H1 (cell line): ENCODE measurements at regions not wholly inside any gene's neighbourhood (a gene's known extent, or its start where the extent isn't known, plus 50 kb on each side); places are given as distances from the start of the nearest gene placed in this dataset.

Source experiments
- RAD21 ChIP-seq, 2 experiments: IDR thresholded peaks in 1 of 2; conservative IDR thresholded peaks in 1 of 2; 2 replicates each; pipeline ENCODE4 v1.6.1; 2011; ENCODE audit warnings: low read depth in 2 of 2, low read length in 2 of 2, improper control_type of control experiment in 1 of 2, inconsistent platforms in 1 of 2, mild to moderate bottlenecking in 1 of 2, moderate library complexity in 1 of 2
- TAF1 ChIP-seq: IDR thresholded peaks from 2 replicates; pipeline ENCODE4 v1.6.1; 2011; ENCODE audit warnings: mild to moderate bottlenecking, low read depth, low read length
- TF ChIP-seq, protein P1 (sequence below): IDR thresholded peaks from 2 replicates; pipeline ENCODE4 v1.6.1; 2012; ENCODE audit warnings: low read length, inconsistent platforms

DNA sequence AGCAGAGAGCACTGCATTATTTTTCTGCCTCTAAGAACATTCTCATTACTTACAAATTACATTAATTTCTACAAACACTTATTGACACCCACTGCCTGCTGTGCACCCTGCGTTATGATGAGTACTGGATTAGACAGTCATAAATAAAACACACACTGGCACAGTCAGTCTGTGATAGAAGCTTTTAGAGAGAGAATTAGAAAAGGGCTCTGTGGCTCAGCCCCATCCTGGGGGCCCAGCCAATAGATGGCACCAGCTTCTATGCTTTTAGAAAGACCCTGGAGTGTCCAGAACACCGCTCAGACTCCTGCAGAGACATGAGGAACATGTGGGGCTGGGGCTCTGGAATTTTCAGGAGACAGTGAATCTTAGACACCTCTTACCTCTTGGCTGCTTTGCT, 61.0 kb upstream of the RAPGEF1 start (continued):
- TF ChIP-seq, protein P1, sequence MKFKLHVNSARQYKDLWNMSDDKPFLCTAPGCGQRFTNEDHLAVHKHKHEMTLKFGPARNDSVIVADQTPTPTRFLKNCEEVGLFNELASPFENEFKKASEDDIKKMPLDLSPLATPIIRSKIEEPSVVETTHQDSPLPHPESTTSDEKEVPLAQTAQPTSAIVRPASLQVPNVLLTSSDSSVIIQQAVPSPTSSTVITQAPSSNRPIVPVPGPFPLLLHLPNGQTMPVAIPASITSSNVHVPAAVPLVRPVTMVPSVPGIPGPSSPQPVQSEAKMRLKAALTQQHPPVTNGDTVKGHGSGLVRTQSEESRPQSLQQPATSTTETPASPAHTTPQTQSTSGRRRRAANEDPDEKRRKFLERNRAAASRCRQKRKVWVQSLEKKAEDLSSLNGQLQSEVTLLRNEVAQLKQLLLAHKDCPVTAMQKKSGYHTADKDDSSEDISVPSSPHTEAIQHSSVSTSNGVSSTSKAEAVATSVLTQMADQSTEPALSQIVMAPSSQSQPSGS = no peak
- TF ChIP-seq TAF1 (no peak), RAD21 (IDR thresholded peaks at IDR 0.05 in 1 of 2, conservative IDR thresholded peaks at IDR 0.05 in 1 of 2; ENCODE audit: low read depth in 2 of 2, low read length in 2 of 2) (no peak)
- TF ChIP-seq, all 59 proteins: peak for 0
